PC-9 (cell line): ENCODE measurements at regions not wholly inside any gene's neighbourhood (a gene's known extent, or its start where the extent isn't known, plus 50 kb on each side); places are given as distances from the start of the nearest gene placed in this dataset.
"Not testable (repeated sequence)": the region's sequence is repeated elsewhere in the genome, so short reads cannot be mapped to it uniquely, and the experiment has no call there.

Source experiments
- BruUV-seq: library from RNA; stranded (reverse); fragments of 400-500 nt; replicated peaks from 2 replicates; lab custom pipeline; 2021; lab: Mats Ljungman, UMichigan
- CTCF ChIA-PET: fragments of 300-600 bp; sonication (Branson Sonifier 250); formaldehyde crosslinking; loops from one replicate; lab custom pipeline; 2022; ENCODE audit warnings: antibody characterized with exemption; lab: Charles Lee
- POLR2A ChIA-PET: fragments of 300-600 bp; sonication (Branson Sonifier 250); formaldehyde crosslinking; loops from one replicate; lab custom pipeline; 2022; ENCODE audit warnings: antibody characterized with exemption; ENCODE audit not compliant: unreplicated experiment; lab: Charles Lee
- DNase-seq, 2 experiments: peaks; one replicate each; pipeline versions ENCODE4 v3.0.0 to v3.0.0-alpha.2; 2015 to 2022; ENCODE audit warnings: mixed read lengths in 1 of 2
- H2AFZ ChIP-seq: fragments of 200-600 bp; sonication (generic); 2 replicates; pipeline ENCODE4 v1.8.1; 2017; ENCODE audit warnings: antibody characterized with exemption
- H3F3A ChIP-seq: fragments of 200-600 bp; sonication (generic); 2 replicates; pipeline ENCODE4 v1.8.1; 2017; ENCODE audit warnings: antibody characterized with exemption, mild to moderate bottlenecking, low read depth; ENCODE audit not compliant: insufficient read depth
- H3K27ac ChIP-seq: fragments of 200-600 bp; sonication (generic); 2 replicates; pipeline ENCODE4 v1.6.1; 2016; ENCODE audit warnings: mixed run types
- H3K27me3 ChIP-seq: fragments of 200-600 bp; sonication (generic); 2 replicates; pipeline ENCODE4 v1.6.1; 2016; ENCODE audit warnings: low read depth, mixed run types; ENCODE audit not compliant: insufficient read depth
- H3K36me3 ChIP-seq: fragments of 200-600 bp; sonication (generic); 2 replicates; pipeline ENCODE4 v1.6.1; 2016; ENCODE audit warnings: low read depth, mixed run types
- H3K4me1 ChIP-seq: fragments of 200-600 bp; sonication (generic); replicated peaks from 2 replicates; pipeline ENCODE4 v1.6.1; 2016; ENCODE audit warnings: mixed run types; ENCODE audit not compliant: insufficient read depth
- H3K4me2 ChIP-seq: fragments of 200-600 bp; sonication (generic); 2 replicates; pipeline ENCODE4 v1.6.1; 2017; ENCODE audit warnings: mixed run types
- H3K4me3 ChIP-seq: fragments of 200-600 bp; sonication (generic); 2 replicates; pipeline ENCODE4 v1.6.1; 2016; ENCODE audit warnings: mixed run types
- H3K79me2 ChIP-seq: fragments of 200-600 bp; sonication (generic); 2 replicates; pipeline ENCODE4 v1.6.1; 2017; ENCODE audit warnings: low read depth, mixed run types
- H3K9me2 ChIP-seq: fragments of 200-600 bp; sonication (generic); 2 replicates; pipeline ENCODE4 v1.8.1; 2017; ENCODE audit warnings: mild to moderate bottlenecking; ENCODE audit not compliant: insufficient read depth
- H3K9me3 ChIP-seq: fragments of 200-600 bp; sonication (generic); 2 replicates; pipeline ENCODE4 v1.8.1; 2016; ENCODE audit warnings: low read depth; ENCODE audit not compliant: insufficient read depth
- H4K20me1 ChIP-seq: fragments of 200-600 bp; sonication (generic); 2 replicates; pipeline ENCODE4 v1.8.1; 2017; ENCODE audit not compliant: insufficient read depth
- CTCF ChIP-seq: fragments of 200-600 bp; sonication (generic); conservative IDR thresholded peaks from 2 replicates; pipeline ENCODE4 v1.6.1; 2017; ENCODE audit warnings: mixed run types, antibody characterized with exemption, mild to moderate bottlenecking, moderate library complexity
- EZH2 ChIP-seq: fragments of 200-600 bp; sonication (generic); IDR thresholded peaks from 2 replicates; pipeline ENCODE4 v1.8.0; 2017; ENCODE audit warnings: antibody characterized with exemption, low read depth
- intact Hi-C: fragments of 100-400 bp; cut with micrococcal nuclease; formaldehyde crosslinking; loops from one replicate; pipeline ENCODE4 v1.10.0; 2022; ENCODE audit not compliant: unreplicated experiment

GRCh38 chr2:61649021-61649420, 110.9 kb upstream of the XPO1 start:
- no TSS peak for BruUV-seq
- Histone ChIP-seq H3K9me2 (no peaks in the 10 kb centered on the region), H3K27ac (no peak overlapping the region), H3K79me2 (no peaks in the 10 kb centered on the region), H3F3A (no peaks in the 10 kb centered on the region), H4K20me1 (no peaks in the 10 kb centered on the region), H2AFZ (no peak overlapping the region), H3K4me3 (no peak overlapping the region), H3K36me3 (no peaks in the 10 kb centered on the region), H3K4me1 (no peaks in the 10 kb centered on the region), H3K27me3 (no peaks in the 10 kb centered on the region), H3K9me3 (no peaks in the 10 kb centered on the region; the same call in 1 of the 2 replicates), H3K4me2 (no peak overlapping the region)
- TF ChIP-seq EZH2 (no peak), CTCF (no peak)
- POLR2A ChIA-PET: no interaction called here
- CTCF ChIA-PET: no interaction called here
- intact Hi-C loops: no loop called here
- no peak for DNase-seq

DNA sequence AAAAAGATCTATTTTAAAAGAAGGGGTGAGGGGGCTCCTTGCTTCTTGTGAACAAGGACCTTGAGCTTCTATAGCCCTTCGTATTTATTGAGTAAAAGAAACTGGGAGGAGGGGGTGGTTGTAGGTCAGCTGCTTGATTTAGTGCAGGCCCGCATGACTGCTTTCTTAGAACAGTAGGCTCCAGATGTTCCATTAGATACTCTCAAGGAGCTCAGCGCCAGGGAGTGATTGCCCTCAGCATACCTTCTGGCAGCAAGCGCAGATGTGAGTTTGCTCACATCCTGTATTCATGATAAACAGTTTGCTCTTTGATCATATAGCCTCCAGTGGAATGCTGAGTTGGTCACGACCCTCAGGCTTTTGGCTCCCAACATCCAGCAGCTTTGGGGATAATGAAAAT, 108.9 kb upstream of the XPO1 start:
- H3K27ac ChIP-seq: no peak overlapping the region
- H3K4me3 ChIP-seq: no peak overlapping the region
- no TSS peak for BruUV-seq
- no peaks in the 10 kb centered on the region for H3K9me2 ChIP-seq
- no peak for TF ChIP-seq CTCF
- TF ChIP-seq EZH2: no peak
- H3K4me2 ChIP-seq: no peak overlapping the region
- ChIA-PET POLR2A (no interaction called here), CTCF (interaction anchor here (0.5 kb wide), 1 partner anchor 100 kb away, joined by 3 read pairs; no protein-coding TSS in a partner anchor)
- intact Hi-C loops: no loop called here
- no peaks in the 10 kb centered on the region for H3K36me3 ChIP-seq
- DNase-seq: no peak
- H4K20me1 ChIP-seq: no peaks in the 10 kb centered on the region
- H3K79me2 ChIP-seq: no peaks in the 10 kb centered on the region
- H3K9me3 ChIP-seq: no peaks in the 10 kb centered on the region; the same call in 1 of the 2 replicates
- H3K27me3 ChIP-seq: no peaks in the 10 kb centered on the region
- no peaks in the 10 kb centered on the region for H3F3A ChIP-seq
- no peak overlapping the region for H2AFZ ChIP-seq
- H3K4me1 ChIP-seq: no peaks in the 10 kb centered on the region

DNA sequence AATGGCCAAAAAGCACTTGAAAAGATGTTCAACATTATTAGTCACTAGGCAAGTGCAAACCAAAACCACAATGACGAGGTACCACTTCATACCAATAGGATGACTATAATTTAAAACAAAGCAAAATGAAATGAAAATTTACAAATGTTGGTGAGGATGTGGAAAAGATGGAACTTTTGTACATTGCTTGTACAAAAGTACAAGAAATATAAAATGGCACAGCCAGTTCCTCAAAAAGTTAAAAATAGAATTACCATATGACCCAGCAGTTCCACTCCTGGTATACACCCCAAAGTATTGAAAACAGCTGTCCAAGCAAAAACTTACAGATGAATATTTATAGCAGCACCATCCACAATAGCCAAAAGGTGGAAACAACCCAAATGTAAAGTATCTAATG, 107.8 kb upstream of the XPO1 start:
- H3K4me2 ChIP-seq: no peak overlapping the region

GRCh38 chr2:61643153-61643552, 105.0 kb upstream of the XPO1 start:
- H3K4me2 ChIP-seq, H3K4me3 ChIP-seq, H3K9me2 ChIP-seq, H3K79me2 ChIP-seq, intact Hi-C loops, H2AFZ ChIP-seq, H3K36me3 ChIP-seq, CTCF ChIA-PET, H3K27ac ChIP-seq, DNase-seq, H3K27me3 ChIP-seq, POLR2A ChIA-PET, H3K9me3 ChIP-seq, H3F3A ChIP-seq, H4K20me1 ChIP-seq, BruUV-seq: not testable (repeated sequence)
- peaks cover 11% of the 10 kb centered on the region for H3K4me1 ChIP-seq

More for the DNA sequence above, 107.8 kb upstream of the XPO1 start:
- Histone ChIP-seq H3K27ac (no peak overlapping the region), H3K9me3 (no peaks in the 10 kb centered on the region), H3K4me3 (no peak overlapping the region), H3K4me1 (no peaks in the 10 kb centered on the region), H3K9me2 (no peaks in the 10 kb centered on the region), H3K79me2 (no peaks in the 10 kb centered on the region), H4K20me1 (no peaks in the 10 kb centered on the region), H3K36me3 (no peaks in the 10 kb centered on the region), H3K27me3 (no peaks in the 10 kb centered on the region), H2AFZ (no peak overlapping the region), H3F3A (no peaks in the 10 kb centered on the region)
- TF ChIP-seq CTCF (no peak), EZH2 (no peak)
- intact Hi-C loops: no loop called here
- no peak for DNase-seq
- ChIA-PET POLR2A (no interaction called here), CTCF (no interaction called here)
- BruUV-seq: no TSS peak
